ENCODE measurements at regions not wholly inside any gene's neighbourhood (a gene's known extent, or its start where the extent isn't known, plus 50 kb on each side); places are given as distances from the start of the nearest gene placed in this dataset.
"Not testable (repeated sequence)": the region's sequence is repeated elsewhere in the genome, so short reads cannot be mapped to it uniquely, and the experiment has no call there.

- in situ Hi-C loops (cut with MboI; ENCODE audit: low sequenced_read_pairs) = no loop called here
Observed at GRCh38 chr2:7094231-7094741, 177.1 kb downstream of the RNF144A start.

DNA sequence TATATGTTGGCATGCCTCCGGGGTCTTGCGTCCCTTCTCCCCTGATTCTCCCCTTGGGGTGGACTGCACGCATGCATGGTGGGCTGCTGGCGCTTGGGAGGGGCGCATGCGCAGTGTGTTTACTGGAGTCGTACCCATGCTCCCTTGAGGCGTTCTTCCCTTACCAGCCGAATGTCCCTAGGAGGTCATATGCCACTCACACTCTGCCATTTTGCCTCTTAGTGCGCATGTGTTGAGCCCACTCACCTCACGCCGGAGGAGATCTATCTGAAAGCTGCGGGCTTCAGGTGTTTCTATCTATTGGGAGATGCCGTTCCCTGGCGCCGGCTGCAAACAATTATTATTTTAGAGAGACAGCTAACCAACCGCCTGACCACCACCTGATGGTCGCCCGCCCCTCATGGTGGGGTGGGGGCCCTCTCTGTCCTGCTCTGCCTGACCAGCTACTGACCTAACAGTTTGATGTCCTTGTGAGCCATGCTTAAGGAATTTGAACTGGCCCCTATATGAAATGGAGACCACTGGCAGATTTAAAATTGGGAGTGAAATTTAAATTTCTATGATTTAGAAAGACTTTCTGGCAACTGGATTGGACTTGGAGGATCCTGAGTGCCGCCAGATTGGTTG is 179.6 kb downstream of the RNF144A start:
- in situ Hi-C loops (cut with MboI; ENCODE audit: low sequenced_read_pairs) = no loop called here

GRCh38 chr2:7097353-7097895 is 180.2 kb downstream of the RNF144A start:
- in situ Hi-C loops (cut with MboI; ENCODE audit: low sequenced_read_pairs) = no loop called here

DNA sequence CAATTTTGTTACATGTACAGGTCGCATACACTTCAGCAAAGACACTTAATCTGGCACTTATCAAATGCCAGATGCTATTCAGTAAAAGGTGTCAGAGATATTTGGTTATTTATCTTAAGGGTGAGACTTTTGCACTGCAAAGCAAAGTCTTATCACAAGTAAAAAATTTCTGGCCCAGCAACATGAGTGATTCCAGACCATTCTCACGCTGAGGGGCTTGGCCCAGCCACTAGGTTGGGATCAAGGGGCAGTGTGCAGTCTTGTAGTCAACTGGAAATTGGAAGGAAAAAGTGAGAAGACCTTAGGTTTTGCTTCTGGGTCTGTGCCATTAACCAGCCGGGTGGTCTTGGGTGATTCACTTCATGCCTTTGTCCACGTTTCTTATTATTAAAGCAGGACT is 181.6 kb downstream of the RNF144A start:
- in situ Hi-C loops (cut with MboI; ENCODE audit: low sequenced_read_pairs) = no loop called here

- in situ Hi-C loops (cut with MboI; ENCODE audit: low sequenced_read_pairs) = not testable (repeated sequence)
Observed at GRCh38 chr2:7099687-7100086, 182.5 kb downstream of the RNF144A start.

DNA sequence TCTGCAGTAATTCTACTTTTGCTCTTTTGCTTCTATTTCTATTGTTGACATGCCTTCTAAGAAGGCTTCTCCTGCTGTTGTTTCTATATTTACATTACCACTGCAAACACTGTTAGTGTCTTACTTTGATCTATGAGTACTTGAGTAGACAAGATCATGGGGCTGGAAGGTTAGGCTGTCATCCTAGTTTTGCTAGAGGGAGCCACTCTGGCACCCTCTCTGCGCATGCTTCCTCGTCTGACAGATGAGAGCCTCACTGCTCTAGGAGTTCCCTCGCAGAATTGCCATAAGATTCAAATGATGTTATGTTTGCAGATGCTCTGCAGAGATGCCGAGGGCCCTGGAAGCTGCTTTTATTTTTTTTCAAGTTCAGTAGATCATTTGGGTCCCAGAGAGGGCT is 185.6 kb downstream of the RNF144A start:
- in situ Hi-C loops (cut with MboI; ENCODE audit: low sequenced_read_pairs) = no loop called here

DNA sequence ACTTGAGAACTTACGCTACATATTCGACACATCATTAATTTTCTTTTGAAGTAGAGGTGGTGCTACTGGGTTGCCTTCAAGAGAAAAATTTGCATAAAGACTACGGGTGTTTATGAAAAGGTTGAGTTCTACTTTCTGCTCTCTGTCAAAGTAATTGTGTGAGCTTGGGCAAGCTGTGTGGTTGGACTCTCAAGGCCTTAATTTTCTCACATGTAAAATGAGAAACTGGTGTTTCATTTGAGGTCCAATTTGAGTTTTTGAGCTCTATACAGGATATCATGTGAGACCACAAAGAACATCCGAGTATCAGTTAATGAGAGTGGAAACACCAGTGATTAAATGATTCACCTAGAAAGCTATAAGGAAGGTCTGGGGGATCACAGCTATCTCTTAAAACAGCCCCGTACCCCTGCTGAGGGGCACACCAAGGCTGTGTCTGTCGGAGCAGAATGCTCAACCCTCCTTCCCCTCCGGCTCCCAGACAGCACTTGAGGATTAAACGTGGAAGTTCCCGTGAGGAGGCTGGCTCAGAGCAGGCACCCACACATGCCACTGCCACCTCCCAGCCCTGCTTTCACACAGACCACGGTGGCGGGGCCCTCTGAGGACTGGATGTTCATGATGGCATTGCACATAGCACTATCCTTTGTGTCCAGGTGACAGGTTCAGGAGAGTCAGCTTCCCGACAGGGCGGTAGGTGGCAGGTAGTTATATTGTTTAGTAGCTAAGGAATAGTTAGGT is 191.8 kb downstream of the RNF144A start:
- in situ Hi-C loops (cut with MboI; ENCODE audit: low sequenced_read_pairs) = no loop called here

DNA sequence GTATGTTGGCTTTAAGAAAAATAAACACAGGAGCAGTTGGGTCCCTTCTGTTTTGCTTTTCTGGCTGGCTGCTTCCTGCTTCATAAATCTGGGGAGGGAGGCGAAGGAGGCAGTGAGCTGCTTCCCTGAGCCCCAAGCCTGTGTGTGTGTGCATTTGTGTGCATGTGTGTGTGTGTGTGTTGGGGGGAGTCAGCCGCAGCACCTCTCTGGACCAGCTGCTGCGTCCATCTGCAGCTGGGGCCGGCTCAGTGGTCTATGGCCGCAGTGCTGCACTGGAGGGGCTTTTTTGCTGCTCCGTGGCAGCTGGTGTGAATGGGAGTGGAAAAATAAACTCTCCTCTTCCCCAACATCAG is 192.3 kb downstream of the RNF144A start:
- in situ Hi-C loops (cut with MboI; ENCODE audit: low sequenced_read_pairs) = no loop called here

- in situ Hi-C loops (cut with MboI; ENCODE audit: low sequenced_read_pairs) = no loop called here
Observed at GRCh38 chr2:7111626-7112025, 194.4 kb downstream of the RNF144A start.

- in situ Hi-C loops (cut with MboI; ENCODE audit: low sequenced_read_pairs) = no loop called here
Observed at GRCh38 chr2:7115364-7115763, 198.2 kb downstream of the RNF144A start.

DNA sequence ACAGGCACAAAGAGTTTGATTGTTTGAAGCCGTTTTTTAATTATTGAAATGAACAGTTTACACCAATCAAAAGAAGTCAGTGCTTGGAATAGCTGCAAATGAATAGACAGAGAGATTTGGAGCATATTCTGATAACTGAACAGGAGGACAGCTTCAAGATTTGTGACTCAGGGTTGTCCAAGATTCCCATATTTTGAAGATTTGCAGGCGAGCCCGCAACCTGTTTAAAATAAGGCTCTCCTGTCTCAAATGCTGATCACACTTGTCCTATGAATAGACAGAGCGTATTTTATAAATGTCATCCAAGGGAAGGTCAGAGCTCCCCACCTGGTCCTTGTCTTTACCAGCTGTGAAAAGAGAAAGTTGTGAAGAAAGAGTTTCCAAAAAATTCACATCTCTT is 198.7 kb downstream of the RNF144A start:
- in situ Hi-C loops (cut with MboI; ENCODE audit: low sequenced_read_pairs) = no loop called here

GRCh38 chr2:7116511-7116910 is 199.3 kb downstream of the RNF144A start:
- in situ Hi-C loops (cut with MboI; ENCODE audit: low sequenced_read_pairs) = no loop called here

DNA sequence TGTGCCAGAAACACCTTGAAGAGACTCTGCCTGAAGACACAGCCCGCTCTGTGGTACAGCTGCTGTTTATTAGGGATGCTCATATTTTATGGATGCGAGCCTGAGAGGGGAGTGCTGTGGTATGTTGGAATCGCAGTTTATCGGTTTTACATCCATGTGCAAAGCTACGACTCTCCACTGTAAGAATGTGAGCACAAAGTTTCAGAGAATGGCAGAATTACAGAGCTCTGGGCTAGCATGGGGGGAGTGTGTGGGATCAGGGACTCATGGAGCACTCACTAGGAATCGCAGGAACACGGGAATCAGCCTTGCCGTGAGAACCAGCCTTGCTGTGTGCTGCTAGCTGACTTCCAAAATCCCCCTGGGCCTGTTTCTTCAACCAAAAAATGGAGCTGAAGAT is 199.9 kb downstream of the RNF144A start:
- in situ Hi-C loops (cut with MboI; ENCODE audit: low sequenced_read_pairs) = no loop called here

- in situ Hi-C loops (cut with MboI; ENCODE audit: low sequenced_read_pairs) = no loop called here
Observed at GRCh38 chr2:7118606-7119131, 201.5 kb downstream of the RNF144A start.

DNA sequence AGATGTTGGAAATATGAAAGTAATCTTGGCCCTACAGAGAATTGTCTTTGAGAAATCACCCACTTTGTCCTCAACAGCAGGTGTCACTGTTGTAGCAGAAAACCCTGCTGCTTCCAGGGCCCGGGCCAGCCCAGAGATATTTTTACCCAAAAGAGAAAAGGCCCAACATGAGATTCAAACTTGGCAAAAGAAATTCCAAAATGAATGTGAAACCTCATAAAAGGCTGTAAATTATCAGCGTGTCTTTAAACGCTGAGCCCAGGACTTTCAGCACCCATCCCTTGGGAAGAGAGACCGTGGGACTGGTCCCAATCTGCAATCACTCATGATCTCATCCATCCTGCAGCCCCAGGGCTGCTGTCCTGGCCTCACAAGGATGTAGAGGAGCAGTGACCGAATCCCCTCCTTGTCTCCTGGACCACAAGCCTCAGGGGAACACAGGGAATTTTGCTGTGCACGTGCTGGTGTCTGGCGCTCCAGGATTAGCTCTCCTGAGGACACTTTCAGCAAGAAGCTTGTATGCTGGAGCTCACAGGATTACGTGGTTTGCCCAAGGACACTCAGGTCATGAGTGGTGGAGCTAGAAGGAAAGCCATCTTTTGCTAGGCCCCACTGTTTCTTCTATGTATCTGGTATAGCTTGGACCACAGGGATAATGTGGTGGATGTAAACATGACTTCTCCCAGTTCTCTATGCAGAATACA is 202.1 kb downstream of the RNF144A start:
- in situ Hi-C loops (cut with MboI; ENCODE audit: low sequenced_read_pairs) = no loop called here

DNA sequence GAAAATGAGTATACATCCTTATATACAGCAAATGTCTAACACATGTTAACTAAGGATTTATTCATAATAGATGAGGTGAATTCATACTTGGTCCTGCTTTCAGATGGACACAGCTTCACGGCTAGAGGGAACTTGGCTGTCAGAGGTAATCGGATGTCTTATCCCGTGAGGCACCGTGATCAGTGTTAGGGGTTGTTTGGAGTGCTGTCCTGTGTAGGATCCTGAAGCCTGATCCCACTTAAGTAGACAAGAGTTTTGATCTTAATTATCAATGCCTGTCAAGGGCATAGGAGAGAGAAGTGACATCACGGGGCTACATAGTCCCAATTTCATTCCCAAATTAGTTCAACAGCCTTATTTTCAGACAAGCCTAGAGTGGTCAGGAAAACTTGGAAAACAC is 204.6 kb downstream of the RNF144A start:
- in situ Hi-C loops (cut with MboI; ENCODE audit: low sequenced_read_pairs) = no loop called here

DNA sequence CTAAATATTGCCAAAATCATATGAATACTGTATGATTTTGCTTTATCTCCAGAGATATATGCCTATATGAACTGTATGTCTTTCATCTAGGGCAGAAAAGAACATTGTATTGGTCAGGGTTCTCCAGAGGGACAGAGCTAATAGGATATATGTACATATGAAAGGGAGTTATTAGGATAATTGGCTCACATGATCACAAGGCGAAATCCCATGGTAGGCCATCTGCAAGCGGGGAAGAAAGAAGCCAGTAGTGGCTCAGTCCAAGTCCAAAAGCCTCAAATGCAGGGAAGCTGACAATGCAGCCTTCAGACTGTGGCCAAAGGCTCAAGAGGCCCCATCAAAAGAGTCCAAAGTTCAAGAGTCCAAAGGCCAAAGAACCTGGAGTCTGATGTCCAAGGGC is 209.9 kb downstream of the RNF144A start:
- in situ Hi-C loops (cut with MboI; ENCODE audit: low sequenced_read_pairs) = no loop called here

DNA sequence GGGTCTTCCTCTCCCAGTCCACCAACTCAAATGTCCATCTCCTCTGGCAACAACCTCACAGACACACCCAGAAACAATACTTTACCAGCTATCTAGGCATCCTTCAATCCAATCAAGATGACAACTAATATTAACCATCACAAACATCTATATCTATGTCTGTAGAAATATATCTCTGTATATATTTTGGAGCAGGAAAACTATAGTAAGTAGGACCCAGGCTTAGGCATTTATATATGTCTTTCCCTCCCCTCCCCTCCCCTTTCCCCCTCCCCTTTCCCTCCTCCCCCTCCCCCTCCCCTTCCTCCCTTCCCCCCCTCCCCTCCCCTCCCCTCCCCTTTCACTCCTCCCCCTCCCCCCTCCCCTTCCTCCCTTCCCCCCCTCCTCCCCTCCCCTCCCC is 210.5 kb downstream of the RNF144A start:
- in situ Hi-C loops (cut with MboI; ENCODE audit: low sequenced_read_pairs) = no loop called here

GRCh38 chr2:7131261-7131660 is 214.0 kb downstream of the RNF144A start:
- in situ Hi-C loops (cut with MboI; ENCODE audit: low sequenced_read_pairs) = no loop called here

DNA sequence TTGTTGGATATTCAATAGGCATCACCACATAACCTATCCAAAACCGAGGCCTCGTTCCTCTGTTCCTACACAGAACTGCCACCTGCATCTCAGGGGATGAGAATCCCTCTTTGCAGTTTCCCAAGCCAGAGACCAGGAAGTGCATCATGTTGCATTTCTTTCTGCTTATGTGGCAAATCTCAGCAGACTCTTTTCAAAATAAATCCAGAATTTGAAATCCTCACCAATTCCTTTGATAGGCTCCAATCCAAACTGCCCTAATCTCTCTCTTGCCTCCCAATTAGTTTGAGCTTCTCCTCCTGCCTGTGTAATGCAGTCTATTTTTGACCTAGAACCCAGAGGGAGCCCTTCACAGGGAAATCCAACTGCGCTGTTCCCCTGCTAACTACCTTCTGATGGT is 215.5 kb downstream of the RNF144A start:
- in situ Hi-C loops (cut with MboI; ENCODE audit: low sequenced_read_pairs) = no loop called here

- in situ Hi-C loops (cut with MboI; ENCODE audit: low sequenced_read_pairs) = no loop called here
Observed at GRCh38 chr2:7133521-7133920, 216.3 kb downstream of the RNF144A start.

GRCh38 chr2:7140306-7140705 is 223.1 kb downstream of the RNF144A start:
- in situ Hi-C loops (cut with MboI; ENCODE audit: low sequenced_read_pairs) = no loop called here

All from HL-60/S4 treated with phorbol 12-myristate 13-acetate at 8.2 ng/mL for 4 days and 3 days (cell line).